SU-DHL-6 (cell line): ENCODE measurements at regions not wholly inside any gene's neighbourhood (a gene's known extent, or its start where the extent isn't known, plus 50 kb on each side); places are given as distances from the start of the nearest gene placed in this dataset.
A peak's percentile ranks its signal among the peaks of the same experiment; 100 is the strongest.

Experiments
- H2AFZ ChIP-seq: fragments of 200-600 bp; sonication (generic); 2 replicates; pipeline ENCODE4 v1.6.1; 2014; ENCODE audit warnings: low read depth, mild to moderate bottlenecking, moderate library complexity, mixed read lengths, antibody characterized with exemption, low read length; ENCODE audit not compliant: severe bottlenecking
- H3F3A ChIP-seq: fragments of 200-600 bp; shearing (Covaris generic); 2 replicates; pipeline ENCODE4 v1.6.0; 2016; ENCODE audit warnings: antibody characterized with exemption, mild to moderate bottlenecking; ENCODE audit not compliant: insufficient read depth
- H3K27ac ChIP-seq: fragments of 200-600 bp; sonication (generic); 2 replicates; pipeline ENCODE4 v1.5.1; 2016; ENCODE audit warnings: low read depth, mild to moderate bottlenecking, low read length, moderate library complexity, mixed read lengths
- H3K27me3 ChIP-seq: fragments of 200-600 bp; sonication (generic), shearing (Covaris generic); 2 replicates; pipeline ENCODE4 v1.6.0; 2014; ENCODE audit warnings: mild to moderate bottlenecking, low read length
- H3K36me3 ChIP-seq: fragments of 200-600 bp; sonication (generic); 2 replicates; pipeline ENCODE4 v1.6.1; 2014; ENCODE audit warnings: mild to moderate bottlenecking, low read length, mixed read lengths
- H3K4me2 ChIP-seq: fragments of 300-600, 200-600 bp; shearing (Covaris generic), sonication (generic); 2 replicates; pipeline ENCODE4 v1.6.0; 2014; ENCODE audit warnings: low read length, low read depth, mild to moderate bottlenecking; ENCODE audit not compliant: poor library complexity, severe bottlenecking
- H3K4me3 ChIP-seq: fragments of 200-600 bp; sonication (generic); 2 replicates; pipeline ENCODE4 v1.5.1; 2014; ENCODE audit warnings: antibody characterized with exemption, low read length, mild to moderate bottlenecking, mixed read lengths; ENCODE audit not compliant: insufficient read depth, poor library complexity, severe bottlenecking
- H3K79me2 ChIP-seq: fragments of 200-600 bp; sonication (generic); 2 replicates; pipeline ENCODE4 v1.6.1; 2014; ENCODE audit warnings: mild to moderate bottlenecking, low read length, moderate library complexity; ENCODE audit not compliant: insufficient read depth
- H3K9ac ChIP-seq: fragments of 200-600 bp; sonication (generic); 2 replicates; pipeline ENCODE4 v1.7.0; 2014; ENCODE audit warnings: mild to moderate bottlenecking, low read length
- H3K9me2 ChIP-seq: fragments of 200-600 bp; sonication (generic); replicated peaks from 2 replicates; pipeline ENCODE4 v1.6.1; 2014; ENCODE audit warnings: low read length; ENCODE audit not compliant: insufficient read depth
- H3K9me3 ChIP-seq: fragments of 200-600 bp; sonication (generic); 2 replicates; pipeline ENCODE4 v1.6.1; 2014; ENCODE audit warnings: low read length, mixed read lengths; ENCODE audit not compliant: insufficient read depth
- H4K20me1 ChIP-seq: fragments of 200-600 bp; sonication (generic); 2 replicates; pipeline ENCODE4 v1.6.1; 2014; ENCODE audit warnings: low read depth, mild to moderate bottlenecking, antibody characterized with exemption, low read length, moderate library complexity, mixed read lengths
- CTCF ChIP-seq: fragments of 200-600 bp; sonication (generic); IDR thresholded peaks from one replicate; pipeline ENCODE4 v1.5.1; 2017; ENCODE audit warnings: antibody characterized with exemption, mild to moderate bottlenecking, low read length, moderate library complexity; ENCODE audit not compliant: insufficient read depth, poor library complexity, severe bottlenecking
- EZH2phosphoT487 ChIP-seq: fragments of 200-600 bp; sonication (generic), shearing (Covaris generic); conservative IDR thresholded peaks from 2 replicates; pipeline ENCODE4 v1.6.1; 2018; ENCODE audit warnings: mild to moderate bottlenecking, antibody characterized with exemption, low read length, moderate library complexity, mixed read lengths

DNA sequence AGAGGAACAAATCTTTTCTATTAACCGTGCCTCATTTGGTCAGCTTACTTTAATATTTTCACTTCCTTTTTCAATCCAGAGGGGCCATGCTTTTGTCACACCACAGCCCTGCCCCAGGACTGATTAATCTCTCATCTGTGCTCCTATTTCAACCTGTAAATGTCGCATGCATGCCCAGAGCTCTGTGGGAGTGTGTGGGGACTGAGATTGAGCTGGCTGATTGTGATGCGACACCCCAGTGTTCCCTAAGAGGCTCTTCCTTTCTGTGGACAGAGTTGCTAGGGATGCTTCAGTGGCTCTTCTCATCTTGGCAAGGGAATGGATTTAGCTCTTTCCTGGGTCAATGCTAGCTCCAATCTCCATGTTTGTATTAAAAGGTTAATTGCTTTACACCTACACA is 249.6 kb downstream of the TDRD3 start:
- peak overlapping the region; percentile 14 for H2AFZ ChIP-seq
- H3K27ac ChIP-seq, result no peak overlapping the region
- no peaks in the 10 kb centered on the region for H3K36me3 ChIP-seq
- H3K9me3 ChIP-seq, result no peaks in the 10 kb centered on the region
- no peak overlapping the region for H3K4me3 ChIP-seq
- no peaks in the 10 kb centered on the region for H3F3A ChIP-seq
- no peak overlapping the region for H3K9ac ChIP-seq
- H3K27me3 ChIP-seq, result no peaks in the 10 kb centered on the region
- H3K4me2 ChIP-seq, result no peak overlapping the region
- no peaks in the 10 kb centered on the region for H4K20me1 ChIP-seq
- no peaks in the 10 kb centered on the region for H3K9me2 ChIP-seq
- TF ChIP-seq CTCF (no peak), EZH2phosphoT487 (no peak)
- H3K79me2 ChIP-seq, result no peaks in the 10 kb centered on the region

DNA sequence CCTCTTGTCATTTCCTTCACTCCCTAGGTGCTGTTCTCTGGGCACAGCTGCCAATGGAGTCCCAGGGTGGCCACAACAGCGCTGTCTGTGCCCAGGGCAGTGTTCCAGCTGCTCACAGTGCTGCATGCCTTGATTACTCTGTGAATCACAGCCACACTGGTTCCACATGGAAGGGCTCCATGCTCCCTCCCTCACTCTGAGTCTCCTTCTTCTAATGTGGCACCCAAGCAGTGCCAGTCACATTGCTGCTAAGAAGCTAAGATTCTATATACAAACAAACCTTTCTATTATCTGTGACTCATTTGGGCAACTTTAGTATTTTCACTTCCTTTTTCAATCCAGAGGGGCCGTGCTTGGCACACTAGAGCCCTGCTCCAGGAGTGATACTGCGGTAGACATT is 248.7 kb downstream of the TDRD3 start:
- Histone ChIP-seq H3F3A (no peaks in the 10 kb centered on the region), H3K79me2 (no peaks in the 10 kb centered on the region), H3K36me3 (no peaks in the 10 kb centered on the region), H3K9me3 (no peaks in the 10 kb centered on the region), H3K4me2 (no peak overlapping the region), H2AFZ (peak overlapping the region; percentile 14), H4K20me1 (no peaks in the 10 kb centered on the region), H3K9me2 (no peaks in the 10 kb centered on the region), H3K27me3 (no peaks in the 10 kb centered on the region), H3K4me3 (no peak overlapping the region), H3K9ac (no peak overlapping the region), H3K27ac (no peak overlapping the region)
- no peak for TF ChIP-seq CTCF
- TF ChIP-seq EZH2phosphoT487, result no peak

DNA sequence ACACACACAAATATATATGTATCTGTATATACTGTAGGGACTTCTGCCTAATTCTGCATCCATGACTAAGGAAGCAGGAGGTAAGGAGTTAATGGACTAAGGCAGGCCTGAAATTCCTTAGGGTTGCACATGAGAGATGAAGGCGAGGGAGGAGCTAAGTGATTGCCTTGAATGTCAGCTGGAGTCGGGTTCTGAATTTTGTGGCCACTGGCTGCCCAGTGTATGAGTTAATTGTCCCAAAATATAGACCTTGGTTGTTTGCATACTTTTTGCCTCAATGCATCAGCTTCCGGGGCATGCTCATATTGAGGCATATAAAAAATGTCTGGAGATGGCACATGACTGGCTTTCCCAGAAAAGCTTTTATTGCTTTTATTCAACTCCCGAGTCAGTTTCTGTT is 245.5 kb downstream of the TDRD3 start:
- no peak overlapping the region for H3K27ac ChIP-seq
- H3K9ac ChIP-seq, result no peak overlapping the region
- H4K20me1 ChIP-seq, result no peaks in the 10 kb centered on the region
- H3K27me3 ChIP-seq, result no peaks in the 10 kb centered on the region
- H3K79me2 ChIP-seq, result no peaks in the 10 kb centered on the region
- H3K9me3 ChIP-seq, result no peaks in the 10 kb centered on the region
- H3K9me2 ChIP-seq, result no peaks in the 10 kb centered on the region
- no peak for TF ChIP-seq CTCF
- TF ChIP-seq EZH2phosphoT487, result no peak
- H2AFZ ChIP-seq, result no peak overlapping the region
- no peak overlapping the region for H3K4me3 ChIP-seq
- no peak overlapping the region for H3K4me2 ChIP-seq
- no peaks in the 10 kb centered on the region for H3K36me3 ChIP-seq
- no peaks in the 10 kb centered on the region for H3F3A ChIP-seq

DNA sequence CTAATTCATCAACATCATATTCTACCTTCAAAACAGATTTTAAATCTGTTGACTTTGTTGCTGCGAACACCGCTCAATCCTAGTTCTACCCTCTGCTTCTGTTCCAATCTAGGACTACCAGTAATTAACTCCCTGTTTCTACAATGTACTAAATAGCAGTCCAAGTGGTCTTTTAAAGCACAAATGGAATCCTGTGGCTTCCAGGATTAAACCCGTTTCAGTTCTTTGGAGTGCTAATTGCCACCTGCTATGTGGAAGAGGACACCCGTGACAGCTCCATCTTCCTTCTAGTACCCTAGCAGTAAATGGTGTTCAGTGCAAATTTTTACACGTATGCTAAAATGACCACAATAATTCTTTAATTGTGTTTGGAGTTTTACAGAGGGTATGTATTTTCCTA is 232.1 kb downstream of the TDRD3 start:
- no peaks in the 10 kb centered on the region for H3K9me3 ChIP-seq
- H3K9me2 ChIP-seq, result no peaks in the 10 kb centered on the region
- H3F3A ChIP-seq, result no peaks in the 10 kb centered on the region
- no peak for TF ChIP-seq CTCF
- no peak for TF ChIP-seq EZH2phosphoT487
- H3K27me3 ChIP-seq, result no peaks in the 10 kb centered on the region
- no peak overlapping the region for H3K27ac ChIP-seq
- no peaks in the 10 kb centered on the region for H3K79me2 ChIP-seq
- H3K36me3 ChIP-seq, result no peaks in the 10 kb centered on the region
- no peaks in the 10 kb centered on the region for H4K20me1 ChIP-seq
- no peak overlapping the region for H3K4me3 ChIP-seq
- no peak overlapping the region for H2AFZ ChIP-seq
- H3K4me2 ChIP-seq, result no peak overlapping the region
- H3K9ac ChIP-seq, result no peak overlapping the region
